DOHH2 (cell line): ENCODE measurements at regions not wholly inside any gene's neighbourhood (a gene's known extent, or its start where the extent isn't known, plus 50 kb on each side); places are given as distances from the start of the nearest gene placed in this dataset.

Source experiments
- EZH2phosphoT487 ChIP-seq: fragments of 200-600 bp; sonication (generic); IDR thresholded peaks from 2 replicates; pipeline ENCODE4 v1.6.1; 2017; ENCODE audit warnings: borderline replicate concordance, mild to moderate bottlenecking, antibody characterized with exemption, low read length, moderate library complexity, mixed read lengths
- TF ChIP-seq, protein P1 (sequence below): fragments of 200-600 bp; sonication (generic); IDR thresholded peaks from one replicate; pipeline ENCODE4 v1.5.1; 2014; ENCODE audit warnings: antibody characterized with exemption, mild to moderate bottlenecking, low read depth, low read length; ENCODE audit not compliant: poor library complexity, severe bottlenecking

DNA sequence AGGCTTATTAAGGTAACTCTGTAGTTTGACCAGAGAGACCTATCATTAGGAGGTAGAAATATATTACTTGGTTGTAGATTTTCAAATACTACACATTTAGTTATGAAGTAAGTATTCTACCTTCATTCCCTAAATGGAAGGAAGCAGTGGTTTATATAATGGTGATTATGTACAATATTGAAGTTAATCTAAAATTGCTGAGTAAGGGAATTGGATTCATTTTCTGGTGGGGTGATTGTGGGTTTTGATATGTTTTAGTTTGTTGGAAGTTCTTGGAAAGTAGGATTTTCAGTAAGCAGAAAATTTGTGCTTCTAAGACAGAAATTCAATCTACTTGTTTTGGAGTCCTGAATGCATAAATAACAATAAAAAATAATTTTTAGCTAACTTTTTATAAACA, 1830.9 kb upstream of the ADGRL3 start:
- TF ChIP-seq EZH2phosphoT487 = no peak
- TF ChIP-seq, protein P1, sequence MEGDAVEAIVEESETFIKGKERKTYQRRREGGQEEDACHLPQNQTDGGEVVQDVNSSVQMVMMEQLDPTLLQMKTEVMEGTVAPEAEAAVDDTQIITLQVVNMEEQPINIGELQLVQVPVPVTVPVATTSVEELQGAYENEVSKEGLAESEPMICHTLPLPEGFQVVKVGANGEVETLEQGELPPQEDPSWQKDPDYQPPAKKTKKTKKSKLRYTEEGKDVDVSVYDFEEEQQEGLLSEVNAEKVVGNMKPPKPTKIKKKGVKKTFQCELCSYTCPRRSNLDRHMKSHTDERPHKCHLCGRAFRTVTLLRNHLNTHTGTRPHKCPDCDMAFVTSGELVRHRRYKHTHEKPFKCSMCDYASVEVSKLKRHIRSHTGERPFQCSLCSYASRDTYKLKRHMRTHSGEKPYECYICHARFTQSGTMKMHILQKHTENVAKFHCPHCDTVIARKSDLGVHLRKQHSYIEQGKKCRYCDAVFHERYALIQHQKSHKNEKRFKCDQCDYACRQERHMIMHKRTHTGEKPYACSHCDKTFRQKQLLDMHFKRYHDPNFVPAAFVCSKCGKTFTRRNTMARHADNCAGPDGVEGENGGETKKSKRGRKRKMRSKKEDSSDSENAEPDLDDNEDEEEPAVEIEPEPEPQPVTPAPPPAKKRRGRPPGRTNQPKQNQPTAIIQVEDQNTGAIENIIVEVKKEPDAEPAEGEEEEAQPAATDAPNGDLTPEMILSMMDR = no peak
